Vagina (tissue), 2 donors: ENCODE measurements at regions not wholly inside any gene's neighbourhood (a gene's known extent, or its start where the extent isn't known, plus 50 kb on each side); places are given as distances from the start of the nearest gene placed in this dataset.
"Not testable (repeated sequence)": the region's sequence is repeated elsewhere in the genome, so short reads cannot be mapped to it uniquely, and the experiment has no call there.

ENCODE experiments used
- DNase-seq, 2 donors: peaks; one replicate each; pipeline ENCODE4 v3.0.0-alpha.2; 2017; ENCODE audit errors: extremely low spot score in 2 of 2
- H3K27ac ChIP-seq: fragments of 200-600 bp; sonication (generic); one replicate; pipeline ENCODE4 v1.5.1; 2019
- H3K27me3 ChIP-seq: fragments of 200-600 bp; sonication (generic); one replicate; pipeline ENCODE4 v1.5.1; 2019
- H3K36me3 ChIP-seq, 2 donors: fragments of 200-600 bp; sonication (generic); one replicate each; pipeline ENCODE4 v1.5.1; 2017 to 2019
- H3K4me1 ChIP-seq: fragments of 200-600 bp; sonication (generic); one replicate; pipeline ENCODE4 v1.5.1; 2019
- H3K4me3 ChIP-seq, 2 donors: fragments of 200-600 bp; sonication (generic); 1 replicate in 1 of 2; 2 replicates in 1 of 2; pipeline ENCODE4 v1.5.1; 2016 to 2019
- H3K9me3 ChIP-seq: fragments of 200-600 bp; sonication (generic); one replicate; pipeline ENCODE4 v1.5.1; 2019
- POLR2A ChIP-seq, 2 donors: fragments of 450-650 bp; IDR thresholded peaks; one replicate each; pipeline ENCODE4 v1.6.1; 2017; ENCODE audit warnings: antibody characterized with exemption in 2 of 2, mild to moderate bottlenecking in 2 of 2, moderate library complexity in 2 of 2
- POLR2AphosphoS5 ChIP-seq, 2 donors: sonication (generic); formaldehyde crosslinking; IDR thresholded peaks; one replicate each; pipeline ENCODE4 v1.9.0; 2017; ENCODE audit warnings: antibody characterized with exemption in 2 of 2, mild to moderate bottlenecking in 2 of 2, low read depth in 1 of 2; ENCODE audit not compliant: insufficient read depth in 1 of 2
- intact Hi-C: fragments of 100-400 bp; cut with DNase I; formaldehyde crosslinking; loops from one replicate; pipeline ENCODE4 v1.15.1; 2023
- TF ChIP-seq, protein P1 (sequence below), 3 experiments: fragments of 450-650 bp in 2 of 3; fragments of 200-600 bp in 1 of 3; sonication (generic) in 1 of 3; IDR thresholded peaks; one replicate each; pipeline ENCODE4 v1.5.1; 2017 to 2019; ENCODE audit warnings: antibody characterized with exemption in 3 of 3, mild to moderate bottlenecking in 2 of 3, moderate library complexity in 2 of 3

GRCh38 chr6:2611092-2611491 is 139.6 kb downstream of the MYLK4 start:
- no peak for TF ChIP-seq POLR2AphosphoS5 (IDR thresholded peaks at IDR 0.05; ENCODE audit: insufficient read depth in 1 of 2, low read depth in 1 of 2)
- TF ChIP-seq POLR2A (IDR thresholded peaks at IDR 0.05), result no peak
- TF ChIP-seq, protein P1, sequence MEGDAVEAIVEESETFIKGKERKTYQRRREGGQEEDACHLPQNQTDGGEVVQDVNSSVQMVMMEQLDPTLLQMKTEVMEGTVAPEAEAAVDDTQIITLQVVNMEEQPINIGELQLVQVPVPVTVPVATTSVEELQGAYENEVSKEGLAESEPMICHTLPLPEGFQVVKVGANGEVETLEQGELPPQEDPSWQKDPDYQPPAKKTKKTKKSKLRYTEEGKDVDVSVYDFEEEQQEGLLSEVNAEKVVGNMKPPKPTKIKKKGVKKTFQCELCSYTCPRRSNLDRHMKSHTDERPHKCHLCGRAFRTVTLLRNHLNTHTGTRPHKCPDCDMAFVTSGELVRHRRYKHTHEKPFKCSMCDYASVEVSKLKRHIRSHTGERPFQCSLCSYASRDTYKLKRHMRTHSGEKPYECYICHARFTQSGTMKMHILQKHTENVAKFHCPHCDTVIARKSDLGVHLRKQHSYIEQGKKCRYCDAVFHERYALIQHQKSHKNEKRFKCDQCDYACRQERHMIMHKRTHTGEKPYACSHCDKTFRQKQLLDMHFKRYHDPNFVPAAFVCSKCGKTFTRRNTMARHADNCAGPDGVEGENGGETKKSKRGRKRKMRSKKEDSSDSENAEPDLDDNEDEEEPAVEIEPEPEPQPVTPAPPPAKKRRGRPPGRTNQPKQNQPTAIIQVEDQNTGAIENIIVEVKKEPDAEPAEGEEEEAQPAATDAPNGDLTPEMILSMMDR (IDR thresholded peaks at IDR 0.05), result no peak
- no peaks in the 10 kb centered on the region for H3K27me3 ChIP-seq
- DNase-seq, result no peak

DNA sequence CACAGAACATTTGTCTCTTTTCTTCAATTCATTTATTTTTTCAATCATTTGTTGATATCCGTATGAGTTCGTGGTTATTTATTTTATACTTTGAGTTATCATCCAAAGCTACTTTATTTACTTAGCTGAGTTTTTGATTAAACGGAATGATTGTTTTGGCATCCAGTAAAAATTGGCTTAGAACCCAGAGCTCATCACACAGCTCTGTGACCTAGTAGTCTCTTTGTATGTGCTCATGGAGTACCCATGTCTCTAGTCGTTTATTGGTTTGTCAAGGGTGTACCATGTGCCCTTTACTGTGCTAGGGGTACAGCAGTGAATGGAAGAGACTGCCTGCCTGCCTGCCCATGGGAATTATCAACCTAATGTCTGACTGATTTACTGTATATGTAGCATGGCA is 142.2 kb downstream of the MYLK4 start:
- H3K9me3 ChIP-seq, result no peaks in the 10 kb centered on the region
- no peaks in the 10 kb centered on the region for H3K27me3 ChIP-seq
- intact Hi-C loops, result no loop called here
- H3K27ac ChIP-seq, result no peak overlapping the region
- TF ChIP-seq POLR2A (IDR thresholded peaks at IDR 0.05) (no peak), POLR2AphosphoS5 (IDR thresholded peaks at IDR 0.05; ENCODE audit: insufficient read depth in 1 of 2, low read depth in 1 of 2) (no peak)
- TF ChIP-seq, protein P1 (IDR thresholded peaks at IDR 0.05), result no peak
- no peaks in the 10 kb centered on the region for H3K4me1 ChIP-seq
- no peak overlapping the region for H3K4me3 ChIP-seq
- DNase-seq, result no peak
- no peaks in the 10 kb centered on the region for H3K36me3 ChIP-seq

More at GRCh38 chr6:2611092-2611491, 139.6 kb downstream of the MYLK4 start:
- Histone ChIP-seq H3K9me3 (no peaks in the 10 kb centered on the region), H3K4me1 (no peaks in the 10 kb centered on the region), H3K36me3 (no peaks in the 10 kb centered on the region), H3K4me3 (no peak overlapping the region), H3K27ac (no peak overlapping the region)
- intact Hi-C loops, result no loop called here

DNA sequence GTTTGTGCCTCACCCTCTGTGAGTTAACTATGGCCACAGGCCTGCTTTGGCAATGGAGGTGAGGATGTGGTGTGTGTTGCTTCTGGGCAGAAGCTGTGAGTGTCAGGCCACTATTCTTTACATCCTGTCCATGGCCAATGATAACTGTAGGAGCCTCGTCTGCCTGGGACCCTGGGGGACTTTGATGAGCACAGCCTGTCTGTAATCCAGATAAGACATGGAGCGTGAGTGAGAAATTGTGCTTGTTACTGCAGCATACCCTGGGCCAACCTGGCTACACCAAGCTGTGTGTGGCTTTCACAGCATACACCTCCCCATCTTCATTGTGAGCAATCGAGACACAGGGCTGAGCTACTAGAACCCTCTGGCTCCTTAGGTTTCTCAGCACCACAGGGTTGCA is 150.4 kb downstream of the MYLK4 start:
- Histone ChIP-seq H3K36me3 (no peaks in the 10 kb centered on the region), H3K4me3 (no peak overlapping the region), H3K9me3 (no peaks in the 10 kb centered on the region), H3K4me1 (no peaks in the 10 kb centered on the region), H3K27ac (no peak overlapping the region), H3K27me3 (no peaks in the 10 kb centered on the region)
- DNase-seq, result no peak
- intact Hi-C loops, result no loop called here
- TF ChIP-seq POLR2AphosphoS5 (IDR thresholded peaks at IDR 0.05; ENCODE audit: insufficient read depth in 1 of 2, low read depth in 1 of 2), result no peak
- TF ChIP-seq POLR2A (IDR thresholded peaks at IDR 0.05), result no peak
- TF ChIP-seq, protein P1 (IDR thresholded peaks at IDR 0.05), result no peak

- H3K36me3 ChIP-seq, result no peaks in the 10 kb centered on the region
- no peaks in the 10 kb centered on the region for H3K27me3 ChIP-seq
- no peak overlapping the region for H3K4me3 ChIP-seq
- H3K4me1 ChIP-seq, result no peaks in the 10 kb centered on the region
- no peak overlapping the region for H3K27ac ChIP-seq
- no peak for TF ChIP-seq POLR2A (IDR thresholded peaks at IDR 0.05)
- DNase-seq, result no peak
- H3K9me3 ChIP-seq, result no peaks in the 10 kb centered on the region
- intact Hi-C loops, result no loop called here
Observed at GRCh38 chr6:2599817-2600216, 150.9 kb downstream of the MYLK4 start.

DNA sequence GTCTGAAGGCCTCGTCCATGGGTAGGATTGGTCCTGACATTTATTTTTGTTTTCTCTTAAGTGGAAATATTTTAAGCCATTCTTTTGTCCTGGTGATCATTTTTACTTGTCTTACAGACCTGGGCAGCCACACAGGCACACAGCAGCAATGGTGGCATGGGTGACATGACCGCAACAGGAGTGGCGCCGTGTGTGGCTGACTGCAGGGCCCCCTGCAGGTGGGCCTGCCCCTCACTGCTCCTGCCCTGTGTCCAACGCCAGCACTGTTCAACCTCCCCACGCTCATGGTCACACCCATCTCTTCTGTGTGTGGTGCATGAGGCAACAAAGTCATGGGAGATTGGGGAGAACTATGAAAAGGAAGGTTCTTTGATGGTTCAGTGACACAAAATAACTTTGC is 151.9 kb downstream of the MYLK4 start:
- TF ChIP-seq POLR2AphosphoS5 (IDR thresholded peaks at IDR 0.05; ENCODE audit: insufficient read depth in 1 of 2, low read depth in 1 of 2), result no peak
- Histone ChIP-seq H3K9me3 (no peaks in the 10 kb centered on the region), H3K27ac (no peak overlapping the region), H3K27me3 (no peaks in the 10 kb centered on the region), H3K36me3 (no peaks in the 10 kb centered on the region), H3K4me3 (no peak overlapping the region), H3K4me1 (no peaks in the 10 kb centered on the region)
- intact Hi-C loops, result no loop called here
- DNase-seq, result no peak

GRCh38 chr6:2597991-2598390 is 152.7 kb downstream of the MYLK4 start:
- H3K36me3 ChIP-seq, result no peaks in the 10 kb centered on the region
- no peak for DNase-seq
- no peak overlapping the region for H3K27ac ChIP-seq
- H3K4me1 ChIP-seq, result no peaks in the 10 kb centered on the region
- H3K9me3 ChIP-seq, result no peaks in the 10 kb centered on the region
- H3K27me3 ChIP-seq, result no peaks in the 10 kb centered on the region
- TF ChIP-seq POLR2AphosphoS5 (IDR thresholded peaks at IDR 0.05; ENCODE audit: insufficient read depth in 1 of 2, low read depth in 1 of 2) (no peak), POLR2A (IDR thresholded peaks at IDR 0.05) (no peak)
- TF ChIP-seq, protein P1 (IDR thresholded peaks at IDR 0.05), result no peak
- intact Hi-C loops, result no loop called here
- H3K4me3 ChIP-seq, result no peak overlapping the region

DNA sequence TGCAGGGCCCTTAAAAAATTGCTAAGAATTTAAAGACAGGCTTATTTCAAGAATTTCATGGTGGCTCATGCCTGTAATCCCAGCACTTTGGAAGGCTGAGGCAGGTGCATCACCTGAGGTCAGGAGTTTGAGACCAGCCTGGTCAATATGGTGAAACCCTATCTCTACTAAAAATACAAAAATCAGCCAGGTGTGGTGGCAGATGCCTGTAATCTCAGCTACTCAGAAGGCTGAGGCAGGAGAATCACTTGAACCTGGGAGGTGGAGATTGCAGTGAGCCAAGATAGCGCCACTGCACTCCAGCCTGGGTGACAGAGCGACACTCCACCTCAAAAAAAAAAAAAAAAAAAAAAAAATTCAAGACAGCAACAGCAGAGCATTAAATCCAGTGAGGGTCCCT is 153.3 kb downstream of the MYLK4 start:
- H3K27me3 ChIP-seq, DNase-seq, intact Hi-C loops, H3K27ac ChIP-seq, H3K9me3 ChIP-seq, H3K36me3 ChIP-seq, H3K4me3 ChIP-seq, H3K4me1 ChIP-seq: not testable (repeated sequence)
